ENCODE measurements at regions not wholly inside any gene's neighbourhood (a gene's known extent, or its start where the extent isn't known, plus 50 kb on each side); places are given as distances from the start of the nearest gene placed in this dataset.
"Not testable (repeated sequence)": the region's sequence is repeated elsewhere in the genome, so short reads cannot be mapped to it uniquely, and the experiment has no call there.

DNA sequence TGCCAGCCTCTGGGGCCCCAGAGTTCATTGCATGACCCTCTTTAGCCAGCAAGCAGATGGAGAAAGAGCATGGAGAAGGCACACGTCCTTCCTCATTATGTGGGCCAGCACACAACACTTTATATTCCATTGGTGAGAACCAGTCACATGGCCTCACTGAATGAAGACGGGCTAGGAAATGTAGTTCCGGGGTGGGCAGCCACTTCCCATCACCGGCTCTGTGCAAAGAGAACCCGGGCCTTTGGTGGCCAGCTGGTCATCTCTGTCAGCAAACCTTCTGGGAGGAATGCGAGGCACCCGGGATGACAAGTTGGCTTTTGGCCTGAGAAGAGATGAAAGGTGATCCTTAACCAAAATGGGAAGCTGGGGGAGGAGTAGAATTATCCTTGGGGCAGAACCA is 90.2 kb upstream of the VGLL4 start:
- no peak for DNase-seq
- no peaks in the 10 kb centered on the region for H3K9me3 ChIP-seq
- H3K27ac ChIP-seq, result no peak overlapping the region
- no peaks in the 10 kb centered on the region for H3K4me1 ChIP-seq
- TF ChIP-seq, protein P1, sequence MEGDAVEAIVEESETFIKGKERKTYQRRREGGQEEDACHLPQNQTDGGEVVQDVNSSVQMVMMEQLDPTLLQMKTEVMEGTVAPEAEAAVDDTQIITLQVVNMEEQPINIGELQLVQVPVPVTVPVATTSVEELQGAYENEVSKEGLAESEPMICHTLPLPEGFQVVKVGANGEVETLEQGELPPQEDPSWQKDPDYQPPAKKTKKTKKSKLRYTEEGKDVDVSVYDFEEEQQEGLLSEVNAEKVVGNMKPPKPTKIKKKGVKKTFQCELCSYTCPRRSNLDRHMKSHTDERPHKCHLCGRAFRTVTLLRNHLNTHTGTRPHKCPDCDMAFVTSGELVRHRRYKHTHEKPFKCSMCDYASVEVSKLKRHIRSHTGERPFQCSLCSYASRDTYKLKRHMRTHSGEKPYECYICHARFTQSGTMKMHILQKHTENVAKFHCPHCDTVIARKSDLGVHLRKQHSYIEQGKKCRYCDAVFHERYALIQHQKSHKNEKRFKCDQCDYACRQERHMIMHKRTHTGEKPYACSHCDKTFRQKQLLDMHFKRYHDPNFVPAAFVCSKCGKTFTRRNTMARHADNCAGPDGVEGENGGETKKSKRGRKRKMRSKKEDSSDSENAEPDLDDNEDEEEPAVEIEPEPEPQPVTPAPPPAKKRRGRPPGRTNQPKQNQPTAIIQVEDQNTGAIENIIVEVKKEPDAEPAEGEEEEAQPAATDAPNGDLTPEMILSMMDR (IDR thresholded peaks at IDR 0.05), result no peak
- no peaks in the 10 kb centered on the region for H3K27me3 ChIP-seq
- ATAC-seq, result no peak
- intact Hi-C loops (cut with DNase I), result no loop called here
- no peak overlapping the region for H3K4me3 ChIP-seq
- no peaks in the 10 kb centered on the region for H3K36me3 ChIP-seq

DNA sequence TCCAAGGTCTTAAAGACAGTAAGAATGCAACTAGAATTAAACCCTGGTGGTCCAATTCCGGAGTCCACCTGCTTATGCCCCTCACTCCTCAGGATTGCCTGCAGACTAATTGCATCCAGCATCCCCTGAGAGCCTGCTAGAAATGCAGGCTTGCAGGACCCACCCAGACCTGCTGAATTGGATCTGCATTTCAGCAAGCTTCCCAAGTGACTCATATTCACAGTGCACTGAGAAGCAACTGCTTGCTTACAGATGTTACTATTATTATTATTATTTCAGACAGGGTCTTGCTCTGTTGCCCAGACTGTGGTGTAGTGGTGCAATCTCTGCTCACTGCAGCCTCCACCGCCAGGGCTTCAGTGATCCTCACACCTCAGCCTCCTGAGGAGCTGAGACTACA is 83.5 kb upstream of the VGLL4 start:
- no peak overlapping the region for H3K27ac ChIP-seq
- TF ChIP-seq, protein P1 (IDR thresholded peaks at IDR 0.05), result no peak
- ATAC-seq (no peak), DNase-seq (no peak)
- no peaks in the 10 kb centered on the region for H3K36me3 ChIP-seq
- no peaks in the 10 kb centered on the region for H3K9me3 ChIP-seq
- no peaks in the 10 kb centered on the region for H3K27me3 ChIP-seq
- no peaks in the 10 kb centered on the region for H3K4me1 ChIP-seq
- intact Hi-C loops (cut with DNase I), result no loop called here
- no peak overlapping the region for H3K4me3 ChIP-seq

DNA sequence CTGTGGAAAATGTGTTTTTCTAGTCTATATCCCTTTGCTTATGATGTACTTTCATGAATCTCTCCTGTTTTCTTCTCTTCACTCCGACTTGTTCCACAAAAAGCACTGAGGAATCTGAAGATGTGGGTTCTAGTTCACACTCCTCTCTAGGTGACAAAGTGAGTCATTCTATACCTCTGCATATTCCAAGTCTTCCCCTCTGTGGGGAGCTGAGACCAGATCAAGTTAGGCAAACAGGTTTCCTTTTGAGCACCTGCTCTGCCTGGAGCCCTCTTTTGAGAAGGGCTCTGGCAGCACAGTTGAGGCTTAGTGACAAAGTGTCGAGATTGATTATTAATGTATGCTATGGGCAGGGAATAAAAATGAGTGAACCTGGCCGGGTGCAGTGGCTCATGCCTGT is 82.4 kb upstream of the VGLL4 start:
- Histone ChIP-seq H3K36me3 (no peaks in the 10 kb centered on the region), H3K9me3 (no peaks in the 10 kb centered on the region), H3K27me3 (no peaks in the 10 kb centered on the region), H3K4me3 (no peak overlapping the region), H3K4me1 (no peaks in the 10 kb centered on the region), H3K27ac (no peak overlapping the region)
- DNase-seq (no peak), ATAC-seq (no peak)
- TF ChIP-seq, protein P1 (IDR thresholded peaks at IDR 0.05), result no peak
- intact Hi-C loops (cut with DNase I), result no loop called here

DNA sequence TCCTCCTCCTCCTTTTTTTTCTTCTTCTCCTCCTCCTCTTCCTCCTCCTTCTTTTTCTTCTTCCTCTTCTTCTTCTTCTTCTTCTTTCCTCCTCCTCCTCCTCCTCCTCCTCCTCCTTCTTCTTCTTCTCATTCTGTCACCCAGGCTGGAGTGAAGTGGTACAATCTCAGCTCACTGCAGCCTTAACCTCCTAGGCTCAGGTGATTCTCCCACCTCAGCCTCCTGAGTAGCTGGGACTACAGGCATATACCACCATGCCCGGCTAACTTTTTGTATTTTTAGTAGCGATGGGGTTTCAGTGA is 81.6 kb upstream of the VGLL4 start:
- ATAC-seq; H3K27ac ChIP-seq; H3K36me3 ChIP-seq; H3K4me1 ChIP-seq; DNase-seq; H3K27me3 ChIP-seq; H3K4me3 ChIP-seq; intact Hi-C loops (cut with DNase I); H3K9me3 ChIP-seq: not testable (repeated sequence)

DNA sequence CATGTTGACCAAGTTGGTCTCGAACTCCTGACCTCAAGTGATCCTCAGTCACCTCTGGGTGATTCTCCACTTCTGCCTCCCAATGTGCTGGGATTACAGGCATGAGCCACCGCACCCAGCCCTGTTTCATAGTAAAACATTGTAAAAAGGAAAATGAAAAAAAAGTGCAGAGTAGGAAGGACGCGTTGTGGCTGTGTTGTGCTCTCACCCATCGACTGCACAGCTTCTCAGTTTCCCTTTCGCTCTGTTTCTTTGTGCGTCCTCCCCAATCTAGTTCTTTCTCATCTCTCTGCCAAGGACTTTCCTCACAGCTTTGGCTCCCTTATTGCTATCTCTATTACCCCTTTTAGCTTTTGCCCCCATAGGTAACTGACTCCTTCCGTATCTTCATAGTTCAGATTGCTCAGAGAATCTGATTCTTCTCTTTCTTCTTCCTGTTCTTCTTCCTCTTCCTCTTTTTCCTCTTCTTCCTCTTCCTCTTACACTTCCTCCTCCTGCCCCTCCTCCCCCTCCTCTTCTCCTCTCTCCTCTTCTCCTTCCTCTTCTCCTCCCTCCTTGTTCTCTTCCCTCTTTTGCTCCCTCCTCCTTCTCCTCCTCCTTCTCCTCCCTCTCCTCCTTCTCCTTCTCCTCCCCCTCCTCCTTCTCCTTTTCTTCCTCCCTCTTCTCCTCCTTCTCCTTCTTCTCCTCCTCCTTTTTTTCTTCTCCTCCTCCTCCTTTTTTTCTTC is 81.1 kb upstream of the VGLL4 start:
- no peak overlapping the region for H3K4me3 ChIP-seq
- no peaks in the 10 kb centered on the region for H3K4me1 ChIP-seq
- ATAC-seq, result no peak
- H3K36me3 ChIP-seq, result no peaks in the 10 kb centered on the region
- no peak overlapping the region for H3K27ac ChIP-seq
- TF ChIP-seq, protein P1 (IDR thresholded peaks at IDR 0.05), result no peak
- no peaks in the 10 kb centered on the region for H3K9me3 ChIP-seq
- intact Hi-C loops (cut with DNase I), result no loop called here
- DNase-seq, result no peak
- no peaks in the 10 kb centered on the region for H3K27me3 ChIP-seq

DNA sequence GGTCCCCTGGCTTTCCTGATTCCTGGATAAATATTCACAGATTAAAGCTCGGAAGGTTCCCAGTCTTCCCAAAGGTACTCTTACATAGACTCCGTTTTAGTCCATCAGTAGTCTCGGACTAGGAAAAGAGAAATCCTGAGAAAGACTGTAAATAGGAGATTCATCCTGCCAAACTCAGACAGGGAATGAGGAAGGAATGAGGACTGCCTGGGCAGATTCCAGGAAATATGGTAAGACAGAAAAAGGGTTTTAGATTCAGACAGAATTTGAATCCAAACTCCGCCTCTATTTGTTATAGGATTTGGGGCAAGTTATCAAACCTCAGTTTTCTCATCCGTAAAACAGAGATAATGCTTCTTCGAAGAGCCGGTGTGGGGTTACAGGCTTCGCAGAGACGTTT is 77.8 kb upstream of the VGLL4 start:
- TF ChIP-seq, protein P1 (IDR thresholded peaks at IDR 0.05), result no peak
- Histone ChIP-seq H3K36me3 (no peaks in the 10 kb centered on the region), H3K9me3 (no peaks in the 10 kb centered on the region), H3K4me3 (no peak overlapping the region), H3K27me3 (no peaks in the 10 kb centered on the region), H3K4me1 (no peaks in the 10 kb centered on the region), H3K27ac (peak overlapping the region; percentile 93)
- ATAC-seq (no peak), DNase-seq (no peak)
- intact Hi-C loops (cut with DNase I), result no loop called here
